TTC549 (cell line): ENCODE measurements at regions not wholly inside any gene's neighbourhood (a gene's known extent, or its start where the extent isn't known, plus 50 kb on each side); places are given as distances from the start of the nearest gene placed in this dataset.
"Not testable (repeated sequence)": the region's sequence is repeated elsewhere in the genome, so short reads cannot be mapped to it uniquely, and the experiment has no call there.

Source experiments
- FAIRE-seq: peaks from 2 replicates; lab custom pipeline; 2012; peaks lifted over from hg19 to GRCh38; lab: Jason Lieb, UNC

- not testable (repeated sequence) for FAIRE-seq
Observed at GRCh38 chr11:114805431-114805830, 127.1 kb downstream of the NXPE2 start.

- no peak for FAIRE-seq
Observed at GRCh38 chr11:114811971-114812370, 133.6 kb downstream of the NXPE2 start.

- FAIRE-seq, result no peak
Observed at GRCh38 chr11:114812733-114813132, 134.4 kb downstream of the NXPE2 start.

- FAIRE-seq, result no peak
Observed at GRCh38 chr11:114813189-114813718, 134.9 kb downstream of the NXPE2 start.

- FAIRE-seq, result no peak
Observed at GRCh38 chr11:114815176-114815575, 136.8 kb downstream of the NXPE2 start.

GRCh38 chr11:114815761-114816160 is 137.4 kb downstream of the NXPE2 start:
- no peak for FAIRE-seq

GRCh38 chr11:114816791-114817190 is 138.5 kb downstream of the NXPE2 start:
- FAIRE-seq, result no peak

GRCh38 chr11:114818382-114818781 is 140.1 kb downstream of the NXPE2 start:
- no peak for FAIRE-seq

GRCh38 chr11:114819028-114819427 is 140.7 kb downstream of the NXPE2 start:
- FAIRE-seq, result no peak

GRCh38 chr11:114820621-114821020 is 142.3 kb downstream of the NXPE2 start:
- FAIRE-seq, result no peak

- FAIRE-seq, result no peak
Observed at GRCh38 chr11:114821621-114822412, 143.5 kb downstream of the NXPE2 start.

GRCh38 chr11:114826910-114827442 is 148.6 kb downstream of the NXPE2 start:
- FAIRE-seq, result no peak

GRCh38 chr11:114827736-114828135 is 149.4 kb downstream of the NXPE2 start:
- no peak for FAIRE-seq

GRCh38 chr11:114832532-114833125 is 154.3 kb downstream of the NXPE2 start:
- no peak for FAIRE-seq

- no peak for FAIRE-seq
Observed at GRCh38 chr11:114836161-114836560, 157.8 kb downstream of the NXPE2 start.

- no peak for FAIRE-seq
Observed at GRCh38 chr11:114844896-114845295, 166.6 kb downstream of the NXPE2 start.

- no peak for FAIRE-seq
Observed at GRCh38 chr11:114845766-114846415, 167.6 kb downstream of the NXPE2 start.

GRCh38 chr11:114846416-114846791 is 168.1 kb downstream of the NXPE2 start:
- no peak for FAIRE-seq

- no peak for FAIRE-seq
Observed at GRCh38 chr11:114847306-114847975, 169.1 kb downstream of the NXPE2 start.

- FAIRE-seq, result no peak
Observed at GRCh38 chr11:114848027-114848426, 169.7 kb downstream of the NXPE2 start.

- no peak for FAIRE-seq
Observed at GRCh38 chr11:114857281-114857680, 179.0 kb downstream of the NXPE2 start.

- no peak for FAIRE-seq
Observed at GRCh38 chr11:114864896-114865295, 186.6 kb downstream of the NXPE2 start.
